HEK293 (cell line): ENCODE measurements at regions not wholly inside any gene's neighbourhood (a gene's known extent, or its start where the extent isn't known, plus 50 kb on each side); places are given as distances from the start of the nearest gene placed in this dataset.
"Not testable (repeated sequence)": the region's sequence is repeated elsewhere in the genome, so short reads cannot be mapped to it uniquely, and the experiment has no call there.

Source experiments
- BCL11A ChIP-seq: fragments of 450-650 bp; formaldehyde crosslinking; IDR thresholded peaks from 2 replicates; pipeline ENCODE4 v1.5.1; 2016; ENCODE audit warnings: low read depth, missing biosample characterization, missing genetic modification characterization
- REST ChIP-seq: fragments of 450-650 bp; formaldehyde crosslinking; IDR thresholded peaks from 2 replicates; pipeline ENCODE4 v1.5.1; 2016; ENCODE audit warnings: missing biosample characterization, missing genetic modification characterization
- ZBTB17 ChIP-seq: fragments of 450-650 bp; formaldehyde crosslinking; IDR thresholded peaks from 2 replicates; pipeline ENCODE4 v1.5.1; 2016; ENCODE audit warnings: missing biosample characterization, missing genetic modification characterization
- ZBTB20 ChIP-seq: fragments of 450-650 bp; formaldehyde crosslinking; IDR thresholded peaks from 2 replicates; pipeline ENCODE4 v1.5.1; 2016; ENCODE audit warnings: missing biosample characterization, missing genetic modification characterization
- ZBTB48 ChIP-seq: fragments of 450-650 bp; formaldehyde crosslinking; IDR thresholded peaks from 2 replicates; pipeline ENCODE4 v1.5.1; 2016; ENCODE audit warnings: missing biosample characterization, missing genetic modification characterization
- ZNF132 ChIP-seq: fragments of 450-650 bp; formaldehyde crosslinking; IDR thresholded peaks from 2 replicates; pipeline ENCODE4 v1.5.1; 2017; ENCODE audit warnings: missing biosample characterization, missing genetic modification characterization, borderline replicate concordance
- ZNF146 ChIP-seq: fragments of 450-650 bp; formaldehyde crosslinking; IDR thresholded peaks from 2 replicates; pipeline ENCODE4 v1.5.1; 2016; ENCODE audit warnings: missing biosample characterization, missing genetic modification characterization
- ZNF274 ChIP-seq, 2 experiments: fragments of 200-500 bp in 1 of 2; fragments of 450-650 bp in 1 of 2; sonication (Bioruptor generic) in 1 of 2; formaldehyde crosslinking in 1 of 2; IDR thresholded peaks; 2 replicates each; pipeline versions ENCODE4 v1.5.1 to v1.6.1; 2014 to 2016; ENCODE audit warnings: borderline replicate concordance in 1 of 2, inconsistent platforms in 1 of 2, low read length in 1 of 2, missing biosample characterization in 1 of 2, missing genetic modification characterization in 1 of 2
- ZNF623 ChIP-seq: fragments of 450-650 bp; formaldehyde crosslinking; IDR thresholded peaks from 2 replicates; pipeline ENCODE4 v1.5.1; 2016; ENCODE audit warnings: missing biosample characterization, missing genetic modification characterization
- ZNF664 ChIP-seq: fragments of 450-650 bp; formaldehyde crosslinking; IDR thresholded peaks from 2 replicates; pipeline ENCODE4 v1.5.1; 2016; ENCODE audit warnings: missing biosample characterization, missing genetic modification characterization
- ZSCAN16 ChIP-seq: fragments of 450-650 bp; formaldehyde crosslinking; IDR thresholded peaks from 2 replicates; pipeline ENCODE4 v1.5.1; 2016; ENCODE audit warnings: missing biosample characterization, missing genetic modification characterization
- TF ChIP-seq, protein P1 (sequence below): fragments of 450-650 bp; formaldehyde crosslinking; IDR thresholded peaks from 2 replicates; pipeline ENCODE4 v1.5.1; 2016; ENCODE audit warnings: missing biosample characterization, missing genetic modification characterization

DNA sequence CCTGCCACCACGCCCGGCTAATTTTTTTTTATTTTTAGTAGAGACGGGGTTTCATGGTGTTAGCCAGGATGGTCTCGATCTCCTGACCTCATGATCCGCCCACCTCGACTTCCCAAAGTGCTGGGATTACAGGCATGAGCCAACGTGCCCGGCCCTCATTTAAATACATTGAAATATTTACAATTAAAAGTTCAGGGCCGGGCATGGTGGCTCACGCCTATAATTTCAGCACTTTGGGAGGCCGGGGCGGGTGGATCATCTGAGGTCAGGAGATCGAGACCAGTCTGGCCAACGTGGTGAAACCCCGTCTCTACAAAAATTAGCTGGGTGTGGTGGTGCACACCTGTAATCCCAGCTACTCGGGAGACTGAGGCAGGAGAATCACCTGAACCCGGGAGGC, 115.2 kb downstream of the CRYBB2 start:
- TF ChIP-seq, protein P1, sequence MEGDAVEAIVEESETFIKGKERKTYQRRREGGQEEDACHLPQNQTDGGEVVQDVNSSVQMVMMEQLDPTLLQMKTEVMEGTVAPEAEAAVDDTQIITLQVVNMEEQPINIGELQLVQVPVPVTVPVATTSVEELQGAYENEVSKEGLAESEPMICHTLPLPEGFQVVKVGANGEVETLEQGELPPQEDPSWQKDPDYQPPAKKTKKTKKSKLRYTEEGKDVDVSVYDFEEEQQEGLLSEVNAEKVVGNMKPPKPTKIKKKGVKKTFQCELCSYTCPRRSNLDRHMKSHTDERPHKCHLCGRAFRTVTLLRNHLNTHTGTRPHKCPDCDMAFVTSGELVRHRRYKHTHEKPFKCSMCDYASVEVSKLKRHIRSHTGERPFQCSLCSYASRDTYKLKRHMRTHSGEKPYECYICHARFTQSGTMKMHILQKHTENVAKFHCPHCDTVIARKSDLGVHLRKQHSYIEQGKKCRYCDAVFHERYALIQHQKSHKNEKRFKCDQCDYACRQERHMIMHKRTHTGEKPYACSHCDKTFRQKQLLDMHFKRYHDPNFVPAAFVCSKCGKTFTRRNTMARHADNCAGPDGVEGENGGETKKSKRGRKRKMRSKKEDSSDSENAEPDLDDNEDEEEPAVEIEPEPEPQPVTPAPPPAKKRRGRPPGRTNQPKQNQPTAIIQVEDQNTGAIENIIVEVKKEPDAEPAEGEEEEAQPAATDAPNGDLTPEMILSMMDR (tag by site-specific recombination): not testable (repeated sequence)
- TF ChIP-seq ZBTB17; ZNF274 (IDR thresholded peaks at IDR 0.05; ENCODE audit: low read length); ZNF274 (tag by site-specific recombination; IDR thresholded peaks at IDR 0.05; ENCODE audit: borderline replicate concordance); ZBTB20 (tag by site-specific recombination); ZNF132 (tag by site-specific recombination); BCL11A (tag by site-specific recombination); ZNF146 (tag by site-specific recombination); ZNF664 (tag by site-specific recombination); ZBTB48; ZNF623; REST (tag by site-specific recombination); ZSCAN16: not testable (repeated sequence)
